AG08396 (cell line): ENCODE measurements at regions not wholly inside any gene's neighbourhood (a gene's known extent, or its start where the extent isn't known, plus 50 kb on each side); places are given as distances from the start of the nearest gene placed in this dataset.

Experiments used
- DNase-seq: peaks from one replicate; pipeline ENCODE4 v3.0.0; 2012; ENCODE audit warnings: low spot score, mixed read lengths

- DNase-seq = no peak
Measured at GRCh38 chr2:8543060-8543382, 138.8 kb upstream of the ID2 start.

GRCh38 chr2:8543383-8544170, 138.3 kb upstream of the ID2 start:
- peak; percentile 85 for DNase-seq

DNA sequence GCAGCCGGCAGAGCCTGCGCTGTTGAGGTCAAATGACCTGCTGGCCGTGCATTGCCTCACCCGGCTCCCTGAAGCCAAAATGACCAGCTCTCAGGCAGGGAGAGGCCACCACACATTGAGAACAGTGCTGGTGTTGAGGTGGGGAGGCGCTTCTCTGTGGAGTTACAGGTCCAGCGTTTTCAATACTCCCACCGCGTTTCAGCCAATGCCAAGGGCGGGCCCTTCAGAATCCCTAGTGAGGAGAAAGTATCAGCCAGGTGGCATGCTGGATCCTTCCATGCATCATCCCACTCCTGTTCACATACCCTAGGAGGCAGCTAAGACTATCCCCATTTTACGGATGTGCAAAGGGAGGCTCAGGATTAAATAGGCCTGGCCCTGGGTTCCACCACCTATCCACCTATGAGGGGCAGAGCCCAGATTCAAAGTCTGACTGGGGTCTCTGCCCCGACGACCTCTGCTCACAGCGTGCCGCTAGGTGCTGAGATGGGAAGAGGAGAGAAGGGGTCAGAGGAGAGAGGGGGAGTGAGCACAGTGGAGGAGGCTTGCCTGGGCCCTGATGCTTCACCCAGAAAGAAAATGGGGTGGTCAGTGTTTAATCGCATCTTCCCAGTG, 137.6 kb upstream of the ID2 start:
- no peak for DNase-seq

- peak; percentile 83 for DNase-seq
Measured at GRCh38 chr2:8544786-8545694, 136.8 kb upstream of the ID2 start.

DNA sequence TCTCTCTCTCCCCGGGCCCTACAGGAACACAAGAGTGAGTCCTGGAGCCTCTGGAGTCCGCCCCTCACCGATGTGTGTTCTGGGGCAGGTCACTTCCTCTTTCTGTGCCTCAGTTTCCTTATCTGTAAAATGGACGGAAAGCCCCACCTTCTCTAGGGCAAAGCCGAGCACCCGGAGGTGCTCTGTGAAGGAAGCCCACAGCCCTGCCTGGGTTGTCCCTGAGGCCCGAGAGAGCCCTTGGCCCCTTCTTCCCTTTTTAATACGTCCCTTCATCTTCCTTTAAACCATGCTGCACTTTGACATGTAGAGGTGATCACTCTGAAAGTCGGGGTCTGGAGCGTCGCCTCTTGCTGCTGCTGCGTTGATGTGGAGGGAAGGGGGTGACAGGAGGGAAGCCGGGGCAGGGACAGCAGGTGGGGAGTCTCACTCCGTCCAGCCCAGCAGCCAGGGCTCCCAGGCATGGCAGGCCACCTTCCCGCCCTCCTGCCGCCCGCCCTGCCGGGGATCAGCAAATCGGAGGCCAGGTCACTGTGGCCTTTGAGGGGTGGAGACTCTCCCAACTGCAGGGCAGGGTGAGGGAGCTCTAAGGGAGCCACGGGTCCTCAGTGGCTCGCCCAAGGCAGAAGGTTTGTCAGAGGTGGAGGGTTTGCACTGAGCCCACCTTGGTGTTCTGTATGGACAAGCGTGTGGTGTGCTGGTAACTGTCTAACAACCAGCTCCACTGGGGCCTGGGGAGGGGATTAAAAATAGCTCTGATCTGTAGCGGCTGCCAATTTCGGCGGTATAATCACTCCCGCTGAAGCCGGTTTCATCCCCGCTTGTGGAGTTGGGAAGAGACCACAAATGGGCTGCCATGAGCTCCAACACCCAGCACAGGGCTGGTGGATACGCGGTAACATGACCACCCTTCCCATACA, 135.9 kb upstream of the ID2 start:
- no peak for DNase-seq

- no peak for DNase-seq
Measured at GRCh38 chr2:8546612-8547283, 135.1 kb upstream of the ID2 start.

DNA sequence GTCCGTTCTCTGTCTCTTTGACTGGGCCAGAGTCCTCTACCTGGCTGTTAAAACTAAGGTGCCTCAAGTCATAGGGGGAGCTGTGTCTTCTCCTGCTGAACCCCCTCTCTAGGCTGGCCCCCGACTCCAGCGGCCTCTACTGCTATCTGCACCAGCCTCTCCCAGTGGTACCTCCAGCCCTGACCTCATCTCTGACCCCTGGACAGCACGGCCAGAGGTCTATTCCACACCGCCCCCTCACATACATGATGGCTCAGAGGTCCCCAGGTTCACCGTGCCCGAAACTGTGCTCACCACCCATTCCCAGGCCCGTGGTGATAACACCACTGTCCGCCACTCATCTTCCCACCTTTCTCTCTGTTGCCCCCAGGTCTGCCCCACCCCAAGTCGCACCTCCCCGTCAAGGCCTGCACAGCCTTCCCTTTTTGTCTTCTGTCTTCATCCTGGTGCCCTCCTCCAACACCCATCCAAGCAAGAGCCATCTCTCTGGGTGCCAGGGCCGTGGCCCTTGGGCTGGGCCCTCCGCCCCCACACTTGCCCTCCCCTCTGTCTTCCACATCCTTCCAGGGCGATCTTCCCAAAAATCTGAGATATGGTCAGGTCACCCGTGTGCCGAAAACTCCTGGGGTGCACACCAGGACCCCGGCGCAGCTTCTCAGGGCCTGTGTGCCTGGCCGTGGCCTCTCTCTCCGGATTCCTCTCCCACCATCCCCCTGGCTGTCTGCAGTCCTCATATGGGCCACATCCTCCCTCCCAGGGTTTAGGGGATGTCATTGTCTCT, 134.4 kb upstream of the ID2 start:
- no peak for DNase-seq

GRCh38 chr2:8548065-8548618, 133.7 kb upstream of the ID2 start:
- DNase-seq = no peak

- no peak for DNase-seq
Measured at GRCh38 chr2:8548619-8549150, 133.2 kb upstream of the ID2 start.

GRCh38 chr2:8549273-8549922, 132.5 kb upstream of the ID2 start:
- no peak for DNase-seq

DNA sequence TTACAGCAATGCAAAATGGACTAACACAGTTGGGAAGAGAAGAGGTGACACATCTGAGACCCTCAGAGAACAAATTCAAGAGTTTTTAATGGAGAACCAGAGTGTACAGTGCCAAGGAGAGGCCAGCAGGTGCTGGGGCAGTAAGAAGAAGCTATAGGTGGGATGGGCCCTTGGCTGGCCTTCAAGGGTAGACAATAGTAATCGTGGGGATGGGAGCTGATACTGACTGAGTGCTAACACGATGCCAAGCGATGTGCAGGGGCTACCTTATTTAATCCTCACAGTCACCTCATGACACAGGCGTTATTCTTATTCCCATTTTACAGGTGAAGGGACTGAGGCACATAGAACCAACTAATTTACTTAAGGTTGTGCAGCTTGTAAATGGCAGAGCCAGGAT, 131.9 kb upstream of the ID2 start:
- no peak for DNase-seq

DNA sequence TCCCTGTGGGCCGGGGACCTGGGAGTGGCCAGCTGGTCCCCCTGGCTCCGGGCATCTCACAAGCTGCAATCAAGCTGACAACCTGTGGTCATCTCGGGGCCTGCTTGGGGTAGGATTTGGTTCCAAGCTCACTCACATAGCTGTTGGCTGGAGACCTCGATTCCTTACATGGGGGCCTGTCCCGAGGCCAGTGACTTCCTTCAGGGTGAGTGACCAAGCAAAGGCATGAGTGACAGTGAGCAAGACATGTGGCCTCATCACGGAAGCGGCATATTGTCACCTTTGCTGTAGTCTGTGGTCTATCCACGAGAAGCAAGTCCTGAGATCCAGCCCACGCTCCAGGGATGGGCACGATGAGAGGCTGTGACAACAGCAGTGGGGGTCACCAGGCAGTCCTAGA, 131.4 kb upstream of the ID2 start:
- DNase-seq = no peak

- DNase-seq = no peak
Measured at GRCh38 chr2:8550937-8551621, 130.8 kb upstream of the ID2 start.

GRCh38 chr2:8551622-8552074, 130.2 kb upstream of the ID2 start:
- DNase-seq = no peak

- no peak for DNase-seq
Measured at GRCh38 chr2:8552293-8552801, 129.5 kb upstream of the ID2 start.

DNA sequence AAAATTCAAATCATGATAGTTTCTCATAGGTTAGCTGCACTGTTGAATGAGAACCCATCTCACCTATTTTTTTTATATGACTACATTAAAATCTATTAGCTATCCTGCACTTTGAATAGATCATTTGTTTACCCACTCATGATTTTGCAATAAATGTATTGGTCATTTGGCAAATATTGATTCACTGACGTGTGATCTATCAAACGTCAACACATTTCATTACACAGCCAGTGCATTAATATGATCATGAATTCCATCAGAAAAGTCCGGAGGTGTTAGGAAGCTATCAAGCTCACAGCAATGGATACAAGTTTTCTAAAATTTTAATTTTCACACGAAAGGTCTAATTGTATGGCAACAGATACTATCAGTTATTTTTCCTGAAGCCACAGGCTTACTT, 128.2 kb upstream of the ID2 start:
- DNase-seq = no peak

GRCh38 chr2:8554296-8554806, 127.5 kb upstream of the ID2 start:
- DNase-seq = no peak

GRCh38 chr2:8555543-8555942, 126.3 kb upstream of the ID2 start:
- no peak for DNase-seq
